ENCODE measurements at regions not wholly inside any gene's neighbourhood (a gene's known extent, or its start where the extent isn't known, plus 50 kb on each side); places are given as distances from the start of the nearest gene placed in this dataset.

DNA sequence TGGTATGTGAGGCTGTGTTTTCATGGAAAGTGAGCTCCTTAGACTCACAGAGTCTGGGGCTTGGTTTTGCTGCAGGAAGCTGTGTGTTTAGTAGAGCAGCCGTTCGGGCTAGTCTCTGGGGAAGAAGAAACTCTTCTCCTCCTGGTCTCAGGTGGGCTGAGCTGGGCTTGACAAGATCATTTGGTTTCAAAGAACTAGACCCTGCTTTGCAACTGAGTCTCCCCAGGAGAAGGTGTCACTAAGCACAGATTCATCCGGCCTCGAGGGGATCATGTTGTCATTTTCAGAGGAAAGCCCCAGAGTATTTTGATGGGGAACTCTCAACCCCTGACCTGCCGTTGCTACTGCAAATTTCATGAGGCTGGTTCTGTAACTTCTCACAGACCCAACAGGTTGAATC, 188.5 kb downstream of the FAM43A start:
- H3K4me1 ChIP-seq (ENCODE audit: control insufficient read depth, insufficient read depth, low read length), result peaks cover 3% of the 10 kb centered on the region; the same call in 1 of the 2 replicates
- ChIA-PET POLR2A (no interaction called here), CTCF (interaction anchor here (1.5 kb wide), 1 partner anchor 192 kb away, joined by 4 read pairs; no protein-coding TSS in a partner anchor)
- no peaks in the 10 kb centered on the region for H3K9me3 ChIP-seq (ENCODE audit: control insufficient read depth, insufficient read depth, low read depth, low read length)
- no peak for TF ChIP-seq ZNF658 (tag by site-specific recombination; IDR thresholded peaks at IDR 0.05)
- TF ChIP-seq ZNF280C (tag by site-specific recombination; IDR thresholded peaks at IDR 0.05), result no peak
- TF ChIP-seq, protein P1, sequence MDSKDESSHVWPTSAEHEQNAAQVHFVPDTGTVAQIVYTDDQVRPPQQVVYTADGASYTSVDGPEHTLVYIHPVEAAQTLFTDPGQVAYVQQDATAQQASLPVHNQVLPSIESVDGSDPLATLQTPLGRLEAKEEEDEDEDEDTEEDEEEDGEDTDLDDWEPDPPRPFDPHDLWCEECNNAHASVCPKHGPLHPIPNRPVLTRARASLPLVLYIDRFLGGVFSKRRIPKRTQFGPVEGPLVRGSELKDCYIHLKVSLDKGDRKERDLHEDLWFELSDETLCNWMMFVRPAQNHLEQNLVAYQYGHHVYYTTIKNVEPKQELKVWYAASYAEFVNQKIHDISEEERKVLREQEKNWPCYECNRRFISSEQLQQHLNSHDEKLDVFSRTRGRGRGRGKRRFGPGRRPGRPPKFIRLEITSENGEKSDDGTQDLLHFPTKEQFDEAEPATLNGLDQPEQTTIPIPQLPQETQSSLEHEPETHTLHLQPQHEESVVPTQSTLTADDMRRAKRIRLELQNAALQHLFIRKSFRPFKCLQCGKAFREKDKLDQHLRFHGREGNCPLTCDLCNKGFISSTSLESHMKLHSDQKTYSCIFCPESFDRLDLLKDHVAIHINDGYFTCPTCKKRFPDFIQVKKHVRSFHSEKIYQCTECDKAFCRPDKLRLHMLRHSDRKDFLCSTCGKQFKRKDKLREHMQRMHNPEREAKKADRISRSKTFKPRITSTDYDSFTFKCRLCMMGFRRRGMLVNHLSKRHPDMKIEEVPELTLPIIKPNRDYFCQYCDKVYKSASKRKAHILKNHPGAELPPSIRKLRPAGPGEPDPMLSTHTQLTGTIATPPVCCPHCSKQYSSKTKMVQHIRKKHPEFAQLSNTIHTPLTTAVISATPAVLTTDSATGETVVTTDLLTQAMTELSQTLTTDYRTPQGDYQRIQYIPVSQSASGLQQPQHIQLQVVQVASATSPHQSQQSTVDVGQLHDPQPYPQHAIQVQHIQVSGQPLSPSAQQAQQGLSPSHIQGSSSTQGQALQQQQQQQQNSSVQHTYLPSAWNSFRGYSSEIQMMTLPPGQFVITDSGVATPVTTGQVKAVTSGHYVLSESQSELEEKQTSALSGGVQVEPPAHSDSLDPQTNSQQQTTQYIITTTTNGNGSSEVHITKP (tag by site-specific recombination; IDR thresholded peaks at IDR 0.05), result no peak
- no peak for TF ChIP-seq ZNF510 (tag by site-specific recombination; IDR thresholded peaks at IDR 0.05; ENCODE audit: insufficient replicate concordance)
- TF ChIP-seq ZSCAN23 (tag by site-specific recombination; IDR thresholded peaks at IDR 0.05), result no peak
- H3K4me3 ChIP-seq (ENCODE audit: low read depth, low read length), result no peak overlapping the region
- no peak overlapping the region for H3K27ac ChIP-seq (ENCODE audit: extremely low read depth, low read depth, low read length)
- no peaks in the 10 kb centered on the region for H3K36me3 ChIP-seq (ENCODE audit: control insufficient read depth in 2 of 2, insufficient read depth in 1 of 2, low read length in 2 of 2)

DNA sequence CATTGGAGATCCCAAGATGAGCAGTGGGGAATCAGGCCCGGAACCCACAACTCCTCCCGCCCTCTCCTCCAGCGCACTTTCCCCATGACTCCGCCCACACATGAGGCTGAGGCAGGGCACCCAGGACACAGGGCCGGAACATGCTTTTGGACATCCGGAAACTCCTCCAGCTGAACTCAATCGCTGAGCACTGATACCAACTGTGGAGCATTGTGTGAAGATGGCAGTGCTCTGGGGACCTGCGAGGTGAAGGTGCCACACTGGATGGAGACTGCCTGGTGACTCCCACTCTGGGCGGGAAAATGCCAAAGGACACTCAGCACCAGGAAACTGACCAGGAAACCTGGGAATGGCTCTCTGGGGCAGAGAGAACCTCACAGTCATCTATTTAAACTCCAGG, 189.1 kb downstream of the FAM43A start:
- Histone ChIP-seq H3K36me3 (ENCODE audit: control insufficient read depth in 2 of 2, insufficient read depth in 1 of 2, low read length in 2 of 2) (no peaks in the 10 kb centered on the region), H3K9me3 (ENCODE audit: control insufficient read depth, insufficient read depth, low read depth, low read length) (no peaks in the 10 kb centered on the region), H3K27ac (ENCODE audit: extremely low read depth, low read depth, low read length) (no peak overlapping the region), H3K4me3 (ENCODE audit: low read depth, low read length) (no peak overlapping the region), H3K4me1 (ENCODE audit: control insufficient read depth, insufficient read depth, low read length) (peaks cover 3% of the 10 kb centered on the region; the same call in 1 of the 2 replicates)
- ChIA-PET CTCF (interaction anchor here (0.5 kb wide), 1 partner anchor 127 kb away, joined by 3 read pairs; no protein-coding TSS in a partner anchor), POLR2A (no interaction called here)
- TF ChIP-seq ZNF280D (tag by site-specific recombination; IDR thresholded peaks at IDR 0.05) (no peak), ZNF214 (tag by site-specific recombination; IDR thresholded peaks at IDR 0.05; ENCODE audit: borderline replicate concordance) (no peak), ZNF112 (tag by site-specific recombination; IDR thresholded peaks at IDR 0.05) (no peak), ZNF114 (tag by site-specific recombination; IDR thresholded peaks at IDR 0.05) (no peak), HIC1 (tag by site-specific recombination; IDR thresholded peaks at IDR 0.05) (no peak), ZNF76 (tag by site-specific recombination; IDR thresholded peaks at IDR 0.05; ENCODE audit: borderline replicate concordance, low read depth) (no peak), ZNF211 (tag by site-specific recombination; IDR thresholded peaks at IDR 0.05; ENCODE audit: low read depth) (no peak), ZNF19 (tag by site-specific recombination; IDR thresholded peaks at IDR 0.05; ENCODE audit: low read depth) (no peak), ZNF423 (tag by site-specific recombination; IDR thresholded peaks at IDR 0.05) (no peak), ZBTB20 (tag by site-specific recombination; IDR thresholded peaks at IDR 0.05) (no peak), TRIM28 (IDR thresholded peaks at IDR 0.05; ENCODE audit: borderline replicate concordance, low read length) (no peak), ZNF624 (tag by site-specific recombination; IDR thresholded peaks at IDR 0.05) (no peak), ZNF239 (tag by site-specific recombination; IDR thresholded peaks at IDR 0.05) (no peak), ZNF488 (tag by site-specific recombination; IDR thresholded peaks at IDR 0.05) (no peak), ZXDB (tag by site-specific recombination; IDR thresholded peaks at IDR 0.05) (no peak), ZNF416 (tag by site-specific recombination; IDR thresholded peaks at IDR 0.05) (no peak)
- TF ChIP-seq, protein P2, sequence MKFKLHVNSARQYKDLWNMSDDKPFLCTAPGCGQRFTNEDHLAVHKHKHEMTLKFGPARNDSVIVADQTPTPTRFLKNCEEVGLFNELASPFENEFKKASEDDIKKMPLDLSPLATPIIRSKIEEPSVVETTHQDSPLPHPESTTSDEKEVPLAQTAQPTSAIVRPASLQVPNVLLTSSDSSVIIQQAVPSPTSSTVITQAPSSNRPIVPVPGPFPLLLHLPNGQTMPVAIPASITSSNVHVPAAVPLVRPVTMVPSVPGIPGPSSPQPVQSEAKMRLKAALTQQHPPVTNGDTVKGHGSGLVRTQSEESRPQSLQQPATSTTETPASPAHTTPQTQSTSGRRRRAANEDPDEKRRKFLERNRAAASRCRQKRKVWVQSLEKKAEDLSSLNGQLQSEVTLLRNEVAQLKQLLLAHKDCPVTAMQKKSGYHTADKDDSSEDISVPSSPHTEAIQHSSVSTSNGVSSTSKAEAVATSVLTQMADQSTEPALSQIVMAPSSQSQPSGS (tag by site-specific recombination; IDR thresholded peaks at IDR 0.05; ENCODE audit: low read depth), result no peak
